GM12874 (cell line): ENCODE measurements at regions not wholly inside any gene's neighbourhood (a gene's known extent, or its start where the extent isn't known, plus 50 kb on each side); places are given as distances from the start of the nearest gene placed in this dataset.

Experiments used
- TF ChIP-seq, protein P1 (sequence below): IDR thresholded peaks from 2 replicates; pipeline ENCODE4 v1.5.1; 2011; ENCODE audit warnings: low read depth, mild to moderate bottlenecking, control low read depth, low read length, moderate library complexity; ENCODE audit not compliant: insufficient read depth

- TF ChIP-seq, protein P1, sequence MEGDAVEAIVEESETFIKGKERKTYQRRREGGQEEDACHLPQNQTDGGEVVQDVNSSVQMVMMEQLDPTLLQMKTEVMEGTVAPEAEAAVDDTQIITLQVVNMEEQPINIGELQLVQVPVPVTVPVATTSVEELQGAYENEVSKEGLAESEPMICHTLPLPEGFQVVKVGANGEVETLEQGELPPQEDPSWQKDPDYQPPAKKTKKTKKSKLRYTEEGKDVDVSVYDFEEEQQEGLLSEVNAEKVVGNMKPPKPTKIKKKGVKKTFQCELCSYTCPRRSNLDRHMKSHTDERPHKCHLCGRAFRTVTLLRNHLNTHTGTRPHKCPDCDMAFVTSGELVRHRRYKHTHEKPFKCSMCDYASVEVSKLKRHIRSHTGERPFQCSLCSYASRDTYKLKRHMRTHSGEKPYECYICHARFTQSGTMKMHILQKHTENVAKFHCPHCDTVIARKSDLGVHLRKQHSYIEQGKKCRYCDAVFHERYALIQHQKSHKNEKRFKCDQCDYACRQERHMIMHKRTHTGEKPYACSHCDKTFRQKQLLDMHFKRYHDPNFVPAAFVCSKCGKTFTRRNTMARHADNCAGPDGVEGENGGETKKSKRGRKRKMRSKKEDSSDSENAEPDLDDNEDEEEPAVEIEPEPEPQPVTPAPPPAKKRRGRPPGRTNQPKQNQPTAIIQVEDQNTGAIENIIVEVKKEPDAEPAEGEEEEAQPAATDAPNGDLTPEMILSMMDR, result no peak
These were observed 63.5 kb upstream of the IRX4 start for GRCh38 chr5:1946122-1946677.

DNA sequence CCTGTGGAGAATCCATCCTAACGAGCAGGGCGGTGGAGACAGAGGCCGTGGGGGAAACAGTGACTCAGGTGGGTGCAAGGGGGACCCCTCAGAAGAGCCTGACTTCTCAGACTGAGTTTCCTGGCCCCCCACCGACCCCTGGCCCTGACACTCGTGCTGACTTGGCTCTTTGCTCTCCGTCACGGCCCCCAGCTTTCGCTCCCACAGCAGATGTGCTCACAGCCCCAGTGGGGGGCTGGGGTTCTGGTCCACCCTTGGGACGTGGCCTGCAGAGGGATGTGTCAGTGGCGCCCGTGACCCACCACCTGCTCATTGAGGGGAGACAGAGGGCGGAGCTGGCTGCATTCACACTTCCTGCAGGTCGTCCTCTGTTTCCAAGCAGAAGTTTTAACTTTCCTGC is 62.9 kb upstream of the IRX4 start:
- TF ChIP-seq, protein P1, result no peak

DNA sequence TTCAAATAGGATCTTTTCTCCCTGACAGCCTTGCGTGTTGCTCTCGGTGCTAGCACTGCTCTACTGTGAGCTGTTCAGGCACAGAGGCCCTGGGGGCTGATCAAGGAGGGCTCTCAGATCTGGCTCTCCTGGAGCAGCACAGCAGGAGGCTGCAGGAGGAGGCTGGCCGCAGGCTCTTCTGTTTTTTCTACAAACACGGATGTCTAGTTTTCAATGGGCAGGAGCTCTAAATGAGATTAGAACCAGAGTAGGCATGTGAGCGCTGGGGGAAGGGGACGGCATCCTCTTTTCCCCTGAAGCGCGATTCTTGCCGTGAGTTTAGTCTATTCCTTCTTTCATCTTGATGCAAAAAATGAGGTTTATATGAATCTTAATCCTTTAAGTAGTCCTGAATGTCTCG is 61.7 kb upstream of the IRX4 start:
- TF ChIP-seq, protein P1, result no peak

GRCh38 chr5:1943481-1943880 is 60.8 kb upstream of the IRX4 start:
- TF ChIP-seq, protein P1, result no peak

GRCh38 chr5:1942630-1943029 is 59.9 kb upstream of the IRX4 start:
- TF ChIP-seq, protein P1, result no peak

GRCh38 chr5:1942158-1942557 is 59.4 kb upstream of the IRX4 start:
- TF ChIP-seq, protein P1, result no peak

DNA sequence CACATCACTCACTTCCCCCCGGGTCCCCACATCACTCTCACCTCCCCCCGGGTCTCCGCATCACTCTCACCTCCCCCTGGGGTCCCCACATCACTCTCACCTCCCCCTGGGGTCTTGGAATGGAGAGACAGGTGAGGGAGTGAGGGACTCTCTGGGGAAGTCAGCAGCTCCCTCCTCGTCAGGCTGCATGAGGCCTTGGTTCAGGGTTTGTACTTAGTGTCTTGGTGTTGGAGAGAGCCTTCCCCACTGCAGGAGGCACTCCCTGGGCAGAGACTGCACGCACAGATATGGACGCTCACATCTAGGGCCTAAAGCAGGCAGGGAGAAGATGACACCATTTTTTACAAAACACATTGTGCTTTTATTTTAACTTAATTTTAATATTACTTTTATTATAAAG is 56.5 kb upstream of the IRX4 start:
- TF ChIP-seq, protein P1, result no peak
